NCI-H446 treated with DMSO at 0.1 percent for 48 hours (cell line): ENCODE measurements at regions not wholly inside any gene's neighbourhood (a gene's known extent, or its start where the extent isn't known, plus 50 kb on each side); places are given as distances from the start of the nearest gene placed in this dataset.
"Not testable (repeated sequence)": the region's sequence is repeated elsewhere in the genome, so short reads cannot be mapped to it uniquely, and the experiment has no call there.

Source experiments
- DNase-seq: peaks from one replicate; lab custom pipeline; 2025; lab: John Stamatoyannopoulos, UW

GRCh38 chr4:159655547-159655946 lies 552.7 kb downstream of the RAPGEF2 start:
- DNase-seq = no peak

DNA sequence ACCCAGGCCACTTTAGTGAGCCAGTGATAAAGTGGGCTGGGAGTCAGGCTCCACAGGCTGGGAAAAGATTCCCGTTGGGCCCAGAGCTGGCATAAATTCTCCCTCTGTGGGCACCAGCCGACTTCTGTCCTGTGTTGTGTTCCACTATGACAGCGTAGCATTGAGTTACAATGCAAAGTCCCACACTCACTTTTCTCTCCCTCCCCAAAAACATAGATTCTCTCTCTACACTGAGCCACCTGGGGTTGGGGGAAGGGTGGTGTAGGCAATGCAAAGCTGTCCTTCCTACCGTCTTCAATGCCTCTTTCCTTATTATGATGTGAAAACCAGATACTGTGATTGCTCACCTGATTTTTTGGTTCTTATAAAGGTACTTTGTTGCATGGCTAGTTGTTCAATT lies 566.2 kb downstream of the RAPGEF2 start:
- DNase-seq = no peak

DNA sequence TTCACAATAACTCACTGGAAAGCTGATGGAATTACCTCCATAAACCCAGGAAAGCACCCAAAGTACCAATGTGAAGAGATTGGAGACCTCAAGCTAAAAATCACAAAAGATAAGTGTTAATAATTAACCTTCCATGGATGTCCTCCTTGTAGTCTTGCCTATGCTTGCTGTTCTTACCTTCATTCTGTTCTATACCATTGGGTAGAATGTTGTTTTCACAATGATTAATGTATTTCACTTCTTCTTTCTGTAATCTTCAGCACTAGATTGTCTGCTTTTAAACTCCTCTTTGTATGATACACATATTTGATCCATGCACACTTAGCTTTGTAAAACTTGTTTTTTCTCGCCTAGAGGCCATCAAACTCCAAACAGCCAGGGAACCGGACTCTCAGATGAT lies 570.3 kb downstream of the RAPGEF2 start:
- DNase-seq = no peak

GRCh38 chr4:159674241-159674640 lies 571.4 kb downstream of the RAPGEF2 start:
- no peak for DNase-seq

DNA sequence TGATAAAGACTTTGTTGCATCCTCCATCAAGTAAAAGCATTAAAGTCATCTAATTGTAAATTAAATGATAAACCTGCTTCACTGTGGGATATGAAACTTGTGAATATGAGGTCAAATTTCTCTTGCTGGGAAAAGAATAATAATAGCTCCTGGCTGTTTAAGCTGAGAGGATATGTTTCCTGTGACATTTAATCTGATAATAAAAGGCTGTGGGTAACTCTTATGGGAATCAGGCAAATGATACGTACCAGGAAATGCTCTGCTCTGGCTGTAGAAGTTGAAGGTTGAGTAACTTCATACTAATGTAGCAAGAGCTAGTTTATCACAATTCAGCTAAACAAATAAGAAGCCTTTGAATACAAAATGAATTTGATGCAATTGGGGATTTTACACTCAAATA lies 574.6 kb downstream of the RAPGEF2 start:
- DNase-seq = no peak

DNA sequence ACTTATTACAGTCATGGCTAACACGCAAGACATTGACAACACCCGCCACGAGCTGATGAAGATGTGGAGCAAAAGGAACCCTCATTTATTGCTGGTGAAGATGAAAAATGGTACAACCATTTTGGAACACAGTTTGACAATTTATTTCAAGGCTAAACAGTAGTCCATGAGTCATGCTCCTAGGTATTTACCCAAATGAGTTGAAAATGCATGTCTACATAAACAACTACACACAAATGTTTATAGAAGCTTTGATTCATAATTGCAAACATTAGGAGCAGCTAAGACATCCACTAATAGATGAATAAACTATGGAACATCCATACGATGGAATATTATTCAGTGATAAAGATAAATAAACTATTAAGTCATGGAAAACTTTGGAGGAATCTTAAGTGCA lies 580.1 kb downstream of the RAPGEF2 start:
- no peak for DNase-seq

DNA sequence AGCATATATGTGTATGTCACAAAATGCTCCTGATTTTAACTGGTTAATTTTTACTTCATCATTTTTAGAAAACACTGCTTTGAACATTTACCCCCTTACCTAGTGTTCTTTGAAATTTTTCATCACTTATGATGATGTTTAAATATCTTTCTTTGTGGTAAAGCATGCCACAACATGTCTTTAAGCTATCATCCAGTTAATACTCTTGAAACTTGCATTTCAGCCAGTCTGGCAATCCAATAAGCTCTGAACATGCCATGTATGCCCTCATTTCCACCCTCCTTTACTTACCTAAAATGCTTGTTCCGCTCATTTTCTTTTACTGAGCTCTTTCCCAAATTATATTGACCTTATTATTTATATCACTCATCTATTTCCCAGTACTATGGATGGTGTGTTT lies 581.2 kb downstream of the RAPGEF2 start:
- DNase-seq = no peak

DNA sequence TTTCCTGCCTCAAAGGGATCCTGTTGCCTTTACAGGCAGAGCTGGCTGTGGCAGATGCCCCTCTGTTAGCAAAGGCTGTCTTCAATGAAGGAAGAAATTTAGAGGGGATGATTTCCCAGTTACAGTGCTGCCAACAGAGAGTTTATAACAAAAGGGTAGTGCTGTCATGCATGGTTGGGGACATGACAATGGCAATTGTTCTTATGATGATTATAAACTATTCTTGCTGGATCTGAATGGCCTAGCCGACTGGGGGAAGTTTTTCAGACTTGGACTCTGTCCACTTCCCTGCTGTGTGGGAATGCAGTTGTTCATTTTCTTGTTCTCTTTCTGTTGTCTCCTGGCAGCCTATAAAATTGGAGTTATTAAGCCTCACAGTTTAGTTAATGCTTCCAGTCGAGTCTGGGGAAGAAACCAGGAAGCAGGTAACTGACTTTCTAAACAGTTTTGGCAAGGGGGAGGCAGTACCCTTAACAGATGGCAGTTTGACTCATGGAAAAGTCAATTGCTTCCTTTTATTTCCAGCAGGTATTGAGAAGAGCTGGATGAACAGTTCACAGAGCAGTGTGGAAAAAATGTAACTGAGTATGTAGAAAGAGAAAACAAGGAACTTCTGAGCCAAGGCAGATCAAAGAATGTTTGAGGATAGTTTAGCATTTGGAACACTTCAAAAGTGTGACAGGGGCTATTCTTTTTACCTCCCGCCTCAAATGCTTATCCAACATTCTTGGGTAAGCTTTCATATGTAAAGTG lies 582.6 kb downstream of the RAPGEF2 start:
- no peak for DNase-seq

- DNase-seq = no peak
These were observed 586.6 kb downstream of the RAPGEF2 start for GRCh38 chr4:159689526-159689925.

DNA sequence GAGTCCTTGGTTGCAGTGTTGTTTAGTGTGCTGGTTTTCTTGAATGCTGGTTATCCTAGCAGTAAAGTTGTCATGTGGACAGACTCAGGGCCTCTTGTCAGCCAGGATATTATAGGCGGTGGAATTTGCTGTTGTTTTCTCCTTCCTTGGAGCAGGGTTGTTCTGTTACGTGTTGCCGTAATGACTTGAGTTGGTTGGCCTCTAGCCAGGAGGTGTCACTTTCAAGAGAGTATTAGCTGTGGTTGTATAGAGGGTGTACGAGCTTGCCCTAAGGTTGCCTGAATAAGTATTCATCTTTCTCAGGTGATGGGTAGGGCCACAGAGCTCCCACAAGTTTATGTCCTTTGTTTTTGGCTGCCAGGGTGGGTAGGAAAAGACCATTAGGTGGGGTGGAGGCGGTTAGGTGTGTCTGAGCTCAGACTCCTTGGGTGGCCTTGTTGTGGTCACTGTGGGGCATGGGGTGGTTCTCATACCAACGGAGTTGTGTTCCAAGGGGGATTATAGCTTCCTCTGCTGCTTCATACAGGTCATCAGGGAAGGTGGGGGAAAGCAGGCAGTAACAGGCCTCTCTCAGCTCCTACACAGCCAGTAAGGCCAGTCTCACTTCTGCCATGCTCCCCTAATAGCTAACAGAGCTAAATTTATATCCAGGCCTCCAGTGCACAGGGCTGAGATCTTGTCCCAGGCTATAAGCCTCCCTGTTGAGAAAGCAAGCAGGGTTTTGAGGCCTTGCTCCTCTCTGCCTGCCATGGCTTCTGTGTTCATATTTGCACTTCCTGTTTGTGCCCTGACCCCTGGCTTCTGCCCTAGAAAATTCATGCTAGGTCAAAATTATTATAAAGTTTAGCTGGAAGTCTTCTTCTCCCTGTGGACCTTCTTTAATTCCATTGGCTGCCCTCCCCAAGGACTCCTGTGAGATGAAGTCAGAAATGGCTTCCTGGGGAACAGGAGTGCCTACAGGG lies 594.7 kb downstream of the RAPGEF2 start:
- DNase-seq = no peak

DNA sequence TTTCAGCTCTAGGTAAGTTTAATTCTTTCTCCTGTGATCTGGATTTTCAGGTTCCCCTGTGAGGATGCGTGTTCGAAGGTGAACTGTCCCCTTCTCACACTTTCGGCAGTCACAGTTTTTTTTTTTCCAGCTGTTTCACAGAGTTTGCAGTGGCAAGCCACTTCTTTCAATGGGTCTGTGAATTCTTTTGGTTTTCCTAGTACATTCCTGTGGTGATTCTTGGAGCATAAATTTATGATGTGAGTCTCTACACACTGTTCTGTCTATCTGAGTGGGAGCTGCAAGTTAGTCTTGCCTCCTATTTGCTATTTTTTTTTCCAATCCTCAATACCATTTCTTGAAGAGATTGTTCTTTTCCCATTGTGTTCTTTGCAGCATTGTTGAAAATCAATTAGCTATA lies 595.5 kb downstream of the RAPGEF2 start:
- no peak for DNase-seq

GRCh38 chr4:159702200-159702599 lies 599.3 kb downstream of the RAPGEF2 start:
- no peak for DNase-seq

GRCh38 chr4:159705334-159705733 lies 602.5 kb downstream of the RAPGEF2 start:
- no peak for DNase-seq

GRCh38 chr4:159706704-159707103 lies 603.8 kb downstream of the RAPGEF2 start:
- no peak for DNase-seq

- not testable (repeated sequence) for DNase-seq
These were observed 612.3 kb downstream of the RAPGEF2 start for GRCh38 chr4:159715180-159715579.

DNA sequence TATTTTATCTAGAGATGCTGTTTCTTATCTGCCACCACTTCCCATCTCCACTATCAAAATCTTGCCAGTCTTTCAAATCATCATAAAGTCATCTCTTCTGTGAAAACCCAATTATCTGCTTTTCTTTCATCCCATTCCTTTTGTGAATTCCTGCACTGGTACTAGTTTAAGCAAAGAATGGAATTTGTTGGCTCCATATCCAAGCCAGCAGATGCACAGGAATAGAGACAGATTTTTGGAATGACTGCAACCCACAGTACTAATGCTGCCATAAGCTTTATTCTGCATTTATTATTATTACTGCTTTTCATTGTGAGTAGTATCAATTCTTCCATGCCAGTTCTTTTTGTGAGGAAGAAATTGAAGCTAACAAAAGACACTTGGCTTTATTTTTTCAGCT lies 616.7 kb downstream of the RAPGEF2 start:
- DNase-seq = no peak

DNA sequence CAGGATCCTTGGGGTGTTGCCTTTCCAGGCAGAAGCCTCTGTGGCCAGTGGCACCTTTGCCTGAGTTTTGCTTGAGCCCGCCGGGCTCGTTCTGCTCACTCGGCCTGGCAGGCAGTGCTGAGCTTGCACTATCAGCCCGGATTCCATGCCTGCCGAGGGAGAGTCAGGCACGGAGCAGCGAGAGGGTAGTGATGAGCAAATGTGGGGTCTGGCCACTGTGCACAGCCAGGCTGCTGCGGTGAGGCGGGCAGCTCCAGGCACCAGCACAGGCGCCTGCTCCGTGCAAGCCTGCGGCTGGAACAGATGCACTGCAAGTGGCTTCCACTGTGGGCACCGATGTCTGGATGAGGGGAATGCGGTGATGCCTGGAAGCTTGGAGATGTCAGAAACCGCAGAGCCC lies 619.2 kb downstream of the RAPGEF2 start:
- DNase-seq = no peak

- DNase-seq = no peak
These were observed 620.0 kb downstream of the RAPGEF2 start for GRCh38 chr4:159722918-159723317.

DNA sequence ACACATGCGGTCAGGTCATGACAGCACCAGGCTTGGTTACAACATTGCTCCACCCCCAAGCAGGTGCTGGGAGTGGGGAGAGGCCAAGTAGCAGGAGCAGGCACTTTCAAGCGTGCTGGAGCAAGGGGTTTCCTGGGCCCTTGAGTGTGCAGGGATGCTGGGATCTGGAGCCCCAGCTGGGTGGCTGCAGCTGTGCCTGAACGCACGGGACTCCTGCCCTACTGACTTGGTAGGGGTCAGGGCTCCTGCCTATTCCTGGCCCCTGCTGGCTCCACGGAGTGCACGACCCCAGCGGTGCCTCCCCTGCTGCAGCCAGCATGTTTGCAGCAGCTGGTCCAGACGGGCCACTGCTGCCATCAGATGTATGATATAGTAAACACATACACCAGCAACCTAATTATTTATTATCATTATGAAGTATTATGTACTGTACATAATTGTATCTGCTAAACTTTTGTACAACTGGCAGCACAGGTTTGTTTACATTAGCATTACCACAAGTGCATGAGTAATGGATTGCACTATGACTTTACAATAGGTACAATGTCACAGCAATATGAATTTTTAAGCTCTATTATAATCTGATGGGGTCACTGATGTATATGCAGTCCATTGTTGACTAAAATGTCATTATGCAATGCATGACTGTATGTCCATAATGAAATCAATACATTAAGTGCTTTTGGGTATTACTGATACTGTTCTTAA lies 620.6 kb downstream of the RAPGEF2 start:
- no peak for DNase-seq

DNA sequence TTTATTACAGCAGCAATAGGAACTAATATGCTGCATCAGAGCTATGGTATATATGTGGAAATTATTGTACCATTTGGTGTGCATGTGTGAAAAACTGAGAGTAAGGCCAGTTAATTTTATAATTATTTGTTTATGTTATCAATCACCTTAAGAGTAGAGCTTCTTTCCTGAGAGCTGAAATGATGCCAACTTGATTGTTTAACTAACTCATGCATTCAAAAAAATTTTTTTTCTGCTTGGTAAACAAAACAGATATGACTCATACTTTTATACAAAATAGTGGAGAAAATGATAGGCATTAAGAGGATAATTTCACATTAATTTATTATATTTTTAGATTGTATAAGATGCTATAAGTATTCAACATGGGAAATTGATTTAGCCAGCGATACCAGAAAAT lies 622.7 kb downstream of the RAPGEF2 start:
- no peak for DNase-seq

GRCh38 chr4:159735281-159736207 lies 632.7 kb downstream of the RAPGEF2 start:
- DNase-seq = no peak
